HG03135 (cell line): ENCODE measurements at regions not wholly inside any gene's neighbourhood (a gene's known extent, or its start where the extent isn't known, plus 50 kb on each side); places are given as distances from the start of the nearest gene placed in this dataset.

Experiments used
- ATAC-seq: cut with Tn5 transposase; IDR thresholded peaks from one replicate; pipeline ENCODE4 v1.9.1; 2021; ENCODE audit warnings: mild to moderate bottlenecking, moderate library complexity; ENCODE audit not compliant: unreplicated experiment

- ATAC-seq, result no peak
These were observed 192.8 kb downstream of the RWDD3 start for GRCh38 chr1:95426772-95427171.

- ATAC-seq, result no peak
These were observed 193.5 kb downstream of the RWDD3 start for GRCh38 chr1:95427525-95427924.

- no peak for ATAC-seq
These were observed 197.2 kb downstream of the RWDD3 start for GRCh38 chr1:95431235-95431634.

- no peak for ATAC-seq
These were observed 201.6 kb downstream of the RWDD3 start for GRCh38 chr1:95435611-95436010.

GRCh38 chr1:95437011-95437410, 203.0 kb downstream of the RWDD3 start:
- no peak for ATAC-seq

- ATAC-seq, result no peak
These were observed 203.8 kb downstream of the RWDD3 start for GRCh38 chr1:95437781-95438180.

GRCh38 chr1:95438218-95438948, 204.4 kb downstream of the RWDD3 start:
- ATAC-seq, result no peak

GRCh38 chr1:95440511-95440910, 206.5 kb downstream of the RWDD3 start:
- no peak for ATAC-seq

GRCh38 chr1:95449516-95449915, 215.5 kb downstream of the RWDD3 start:
- ATAC-seq, result no peak

- ATAC-seq, result no peak
These were observed 217.0 kb downstream of the RWDD3 start for GRCh38 chr1:95451054-95451453.

GRCh38 chr1:95451904-95452303, 217.9 kb downstream of the RWDD3 start:
- ATAC-seq, result no peak

- no peak for ATAC-seq
These were observed 219.0 kb downstream of the RWDD3 start for GRCh38 chr1:95453053-95453452.

- no peak for ATAC-seq
These were observed 233.0 kb downstream of the RWDD3 start for GRCh38 chr1:95467036-95467435.

- no peak for ATAC-seq
These were observed 241.9 kb downstream of the RWDD3 start for GRCh38 chr1:95475686-95476457.

GRCh38 chr1:95496307-95496706, 262.3 kb downstream of the RWDD3 start:
- no peak for ATAC-seq

GRCh38 chr1:95496773-95497172, 262.8 kb downstream of the RWDD3 start:
- ATAC-seq, result no peak

GRCh38 chr1:95497566-95497965, 263.6 kb downstream of the RWDD3 start:
- ATAC-seq, result no peak

- no peak for ATAC-seq
These were observed 269.4 kb downstream of the RWDD3 start for GRCh38 chr1:95503278-95504030.

- ATAC-seq, result no peak
These were observed 270.3 kb downstream of the RWDD3 start for GRCh38 chr1:95504321-95504720.

GRCh38 chr1:95506736-95507414, 272.9 kb downstream of the RWDD3 start:
- ATAC-seq, result no peak

GRCh38 chr1:95509989-95510388, 276.0 kb downstream of the RWDD3 start:
- ATAC-seq, result no peak
